Body of pancreas (tissue), 4 donors: ENCODE measurements at regions not wholly inside any gene's neighbourhood (a gene's known extent, or its start where the extent isn't known, plus 50 kb on each side); places are given as distances from the start of the nearest gene placed in this dataset.

ENCODE experiments used
- ATAC-seq: fragments of 150-250 bp; one replicate; pipeline ENCODE4 v1.9.1; 2016
- DNase-seq, 4 donors: peaks; one replicate each; pipeline ENCODE4 v3.0.0-alpha.2; 2019
- H3K27ac ChIP-seq, 4 donors: fragments of 200-600 bp; sonication (generic); 1 replicate in 3 of 4; 2 replicates in 1 of 4; pipeline versions ENCODE4 v1.5.1 to v1.6.1; 2016 to 2019; ENCODE audit warnings: mild to moderate bottlenecking in 1 of 4, mixed read lengths in 1 of 4, moderate library complexity in 1 of 4
- H3K27me3 ChIP-seq, 2 donors: fragments of 200-600 bp; sonication (generic); one replicate each; pipeline ENCODE4 v1.6.0; 2016; ENCODE audit warnings: mild to moderate bottlenecking in 1 of 2
- H3K36me3 ChIP-seq, 2 donors: fragments of 200-600 bp; sonication (generic); replicated peaks in 1 of 2; 2 replicates each; pipeline ENCODE4 v1.5.1; 2016; ENCODE audit warnings: low read depth in 2 of 2; ENCODE audit not compliant: insufficient read depth in 1 of 2
- H3K4me1 ChIP-seq: fragments of 200-600 bp; sonication (generic); one replicate; pipeline ENCODE4 v1.6.0; 2016
- H3K4me3 ChIP-seq, 2 donors: fragments of 200-600 bp; sonication (generic); 1 replicate in 1 of 2; 2 replicates in 1 of 2; pipeline ENCODE4 v1.5.1; 2016 to 2019
- H3K9me3 ChIP-seq, 3 donors: fragments of 200-600 bp; sonication (generic); 1 replicate in 2 of 3; 2 replicates in 1 of 3; pipeline ENCODE4 v1.5.1; 2016
- CTCF ChIP-seq, 7 experiments: fragments of 450-650 bp in 4 of 7; fragments of 200-600 bp in 3 of 7; sonication (generic) in 3 of 7; IDR thresholded peaks; one replicate each; pipeline ENCODE4 v1.5.1; 2016 to 2019; ENCODE audit warnings: antibody characterized with exemption in 7 of 7
- POLR2A ChIP-seq, 3 donors: fragments of 450-650 bp; IDR thresholded peaks; one replicate each; pipeline ENCODE4 v1.6.1; 2016; ENCODE audit warnings: antibody characterized with exemption in 3 of 3, mild to moderate bottlenecking in 2 of 3
- WGBS, 2 donors: methylation state at CpG; one replicate each; pipeline ENCODE4 v1.1.5; 2017; 5-methylcytosine and 5-hydroxymethylcytosine counted together
- intact Hi-C: fragments of 100-400 bp; cut with DNase I; formaldehyde crosslinking; loops from one replicate; pipeline ENCODE4 v1.15.1; 2023

- Histone ChIP-seq H3K36me3 (no peaks in the 10 kb centered on the region), H3K4me1 (no peaks in the 10 kb centered on the region), H3K4me3 (no peak overlapping the region), H3K27ac (no peak overlapping the region), H3K27me3 (no peaks in the 10 kb centered on the region), H3K9me3 (no peaks in the 10 kb centered on the region)
- ATAC-seq (no peak), DNase-seq (no peak)
- TF ChIP-seq CTCF (IDR thresholded peaks at IDR 0.05) (no peak), POLR2A (IDR thresholded peaks at IDR 0.05) (no peak)
- intact Hi-C loops: no loop called here
- 78 to 83% methylated on average over 9 of the region's 9 CpGs for WGBS, 2 donors
Observed at GRCh38 chr14:54048311-54048710, 91.7 kb upstream of the BMP4 start.

- DNase-seq: no peak
- 34 to 46% methylated on average over 5 of the region's 5 CpGs for WGBS, 2 donors
- Histone ChIP-seq H3K4me1 (no peaks in the 10 kb centered on the region), H3K9me3 (no peaks in the 10 kb centered on the region), H3K4me3 (no peak overlapping the region), H3K27ac (no peak overlapping the region), H3K27me3 (no peaks in the 10 kb centered on the region), H3K36me3 (no peaks in the 10 kb centered on the region)
- intact Hi-C loops: no loop called here
- no peak for ATAC-seq
- no peak for TF ChIP-seq POLR2A (IDR thresholded peaks at IDR 0.05)
- no peak for TF ChIP-seq CTCF (IDR thresholded peaks at IDR 0.05)
Observed at GRCh38 chr14:54048736-54049135, 92.1 kb upstream of the BMP4 start.

GRCh38 chr14:54050759-54051158 lies 94.1 kb upstream of the BMP4 start:
- TF ChIP-seq POLR2A (IDR thresholded peaks at IDR 0.05) (no peak), CTCF (IDR thresholded peaks at IDR 0.05) (no peak)
- intact Hi-C loops: no loop called here
- no peaks in the 10 kb centered on the region for H3K36me3 ChIP-seq
- ATAC-seq (no peak), DNase-seq (no peak)
- no peak overlapping the region for H3K4me3 ChIP-seq
- H3K27ac ChIP-seq: no peak overlapping the region
- 51 to 63% methylated on average over 3 of the region's 3 CpGs for WGBS, 2 donors
- no peaks in the 10 kb centered on the region for H3K4me1 ChIP-seq
- no peaks in the 10 kb centered on the region for H3K9me3 ChIP-seq
- no peaks in the 10 kb centered on the region for H3K27me3 ChIP-seq

- H3K27ac ChIP-seq: no peak overlapping the region
- no peaks in the 10 kb centered on the region for H3K27me3 ChIP-seq
- no peaks in the 10 kb centered on the region for H3K4me1 ChIP-seq
- intact Hi-C loops: no loop called here
- TF ChIP-seq CTCF (IDR thresholded peaks at IDR 0.05) (no peak), POLR2A (IDR thresholded peaks at IDR 0.05) (no peak)
- ATAC-seq (no peak), DNase-seq (no peak)
- no peaks in the 10 kb centered on the region for H3K9me3 ChIP-seq
- WGBS, 2 donors: 67 to 69% methylated on average over 2 of the region's 2 CpGs
- H3K36me3 ChIP-seq: no peaks in the 10 kb centered on the region
- no peak overlapping the region for H3K4me3 ChIP-seq
Observed at GRCh38 chr14:54052696-54053385, 96.2 kb upstream of the BMP4 start.

GRCh38 chr14:54053386-54053745 lies 96.7 kb upstream of the BMP4 start:
- TF ChIP-seq POLR2A (IDR thresholded peaks at IDR 0.05): no peak
- no peak for TF ChIP-seq CTCF (IDR thresholded peaks at IDR 0.05)
- no peaks in the 10 kb centered on the region for H3K4me1 ChIP-seq
- H3K4me3 ChIP-seq: no peak overlapping the region
- H3K36me3 ChIP-seq: no peaks in the 10 kb centered on the region
- ATAC-seq: no peak
- H3K27me3 ChIP-seq: no peaks in the 10 kb centered on the region
- intact Hi-C loops: no loop called here
- 39 to 50% methylated on average over 2 of the region's 2 CpGs for WGBS, 2 donors
- H3K9me3 ChIP-seq: no peaks in the 10 kb centered on the region
- no peak overlapping the region for H3K27ac ChIP-seq
- no peak for DNase-seq
